IMR-90 (cell line): ENCODE measurements at regions not wholly inside any gene's neighbourhood (a gene's known extent, or its start where the extent isn't known, plus 50 kb on each side); places are given as distances from the start of the nearest gene placed in this dataset.

Source experiments
- ATAC-seq: fragments of 200-7000 bp; cut with Tn5 transposase; 2 replicates; pipeline ENCODE4 v1.9.1; 2020; ENCODE audit warnings: low read depth, mild to moderate bottlenecking, moderate library complexity
- BruUV-seq: library from RNA; stranded (reverse); fragments of 400-500 nt; replicated peaks from 2 replicates; lab custom pipeline; 2021; lab: Mats Ljungman, UMichigan
- CTCF ChIA-PET: fragments of 300-600 bp; formaldehyde crosslinking; extraction: SDS; loops from one replicate; lab custom pipeline; 2021; ENCODE audit warnings: antibody characterized with exemption; lab: Yijun Ruan, JAX
- POLR2A ChIA-PET: fragments of 300-600 bp; sonication (Branson Sonifier 250); formaldehyde crosslinking; loops from one replicate; lab custom pipeline; 2022; ENCODE audit warnings: antibody characterized with exemption; ENCODE audit not compliant: unreplicated experiment; lab: Charles Lee
- DNase-seq: peaks from one replicate; pipeline ENCODE4 v3.0.0; 2013
- H2AFZ ChIP-seq: replicated peaks from 2 replicates; pipeline ENCODE3; 2013; ENCODE audit warnings: low read length, mild to moderate bottlenecking; ENCODE audit not compliant: poor library complexity
- H2AK5ac ChIP-seq: 2 replicates; pipeline ENCODE4 v1.6.1; 2013; ENCODE audit warnings: low read depth, low read length, inconsistent platforms
- H2AK9ac ChIP-seq: replicated peaks from 2 replicates; pipeline ENCODE3; 2013; ENCODE audit warnings: mild to moderate bottlenecking, low read depth, low read length, moderate library complexity; ENCODE audit not compliant: poor library complexity
- H2BK120ac ChIP-seq: 2 replicates; pipeline ENCODE4 v1.6.1; 2013; ENCODE audit warnings: low read depth, low read length, inconsistent platforms
- H2BK15ac ChIP-seq: 3 replicates; pipeline ENCODE4 v1.6.1; 2013; ENCODE audit warnings: low read depth, low read length, inconsistent platforms
- H2BK20ac ChIP-seq: 2 replicates; pipeline ENCODE4 v1.6.1; 2013; ENCODE audit warnings: low read depth, mild to moderate bottlenecking, inconsistent platforms, low read length, moderate library complexity
- H2BK5ac ChIP-seq: 2 replicates; pipeline ENCODE4 v1.6.1; 2013; ENCODE audit warnings: mild to moderate bottlenecking, low read depth, low read length, inconsistent platforms; ENCODE audit not compliant: poor library complexity, severe bottlenecking
- H3K14ac ChIP-seq: replicated peaks from 2 replicates; pipeline ENCODE4 v1.6.1; 2013; ENCODE audit warnings: low read depth, low read length, inconsistent platforms
- H3K18ac ChIP-seq: 2 replicates; pipeline ENCODE4 v1.6.1; 2013; ENCODE audit warnings: low read depth, low read length, control low read depth
- H3K23ac ChIP-seq: 2 replicates; pipeline ENCODE4 v1.6.1; 2013; ENCODE audit warnings: low read depth, low read length, inconsistent platforms
- H3K27ac ChIP-seq: 2 replicates; pipeline ENCODE4 v1.5.1; 2013; ENCODE audit warnings: mild to moderate bottlenecking, control low read depth, low read length; ENCODE audit not compliant: insufficient read depth
- H3K27me3 ChIP-seq: 2 replicates; pipeline ENCODE4 v1.6.1; 2013; ENCODE audit warnings: low read length; ENCODE audit not compliant: control insufficient read depth, insufficient read depth
- H3K36me3 ChIP-seq: 2 replicates; pipeline ENCODE4 v1.6.1; 2013; ENCODE audit warnings: low read length, mixed read lengths; ENCODE audit not compliant: control insufficient read depth, insufficient read depth
- H3K4ac ChIP-seq: 2 replicates; pipeline ENCODE4 v1.6.1; 2013; ENCODE audit warnings: low read depth, low read length, inconsistent platforms
- H3K4me1 ChIP-seq: 2 replicates; pipeline ENCODE4 v1.6.1; 2013; ENCODE audit warnings: low read length, mixed read lengths; ENCODE audit not compliant: control insufficient read depth, insufficient read depth
- H3K4me2 ChIP-seq: 2 replicates; pipeline ENCODE4 v1.6.1; 2013; ENCODE audit warnings: low read depth, mild to moderate bottlenecking, control low read depth, low read length, moderate library complexity
- H3K4me3 ChIP-seq: 2 replicates; pipeline ENCODE4 v1.5.1; 2013; ENCODE audit warnings: low read depth, mild to moderate bottlenecking, control low read depth, low read length, moderate library complexity; ENCODE audit not compliant: insufficient read depth
- H3K56ac ChIP-seq: 2 replicates; pipeline ENCODE4 v1.6.1; 2013; ENCODE audit warnings: low read length, inconsistent platforms; ENCODE audit not compliant: insufficient read depth; ENCODE audit errors: extremely low read depth
- H3K79me1 ChIP-seq, 2 experiments: 2 replicates each; pipeline ENCODE4 v1.6.1; 2013; ENCODE audit warnings: low read length in 2 of 2, inconsistent platforms in 1 of 2, low read depth in 1 of 2
- H3K9ac ChIP-seq: 2 replicates; pipeline ENCODE4 v1.6.1; 2013; ENCODE audit warnings: low read depth, low read length, control low read depth
- H3K9me1 ChIP-seq: 2 replicates; pipeline ENCODE4 v1.6.1; 2013; ENCODE audit warnings: low read length, inconsistent platforms; ENCODE audit not compliant: insufficient read depth
- H3K9me3 ChIP-seq: 2 replicates; pipeline ENCODE4 v1.6.1; 2013; ENCODE audit warnings: low read length; ENCODE audit not compliant: control insufficient read depth, insufficient read depth
- H4K20me1 ChIP-seq: 2 replicates; pipeline ENCODE4 v1.6.1; 2013; ENCODE audit warnings: low read length, inconsistent platforms; ENCODE audit not compliant: insufficient read depth
- H4K5ac ChIP-seq: 2 replicates; pipeline ENCODE4 v1.6.1; 2013; ENCODE audit warnings: mild to moderate bottlenecking, low read depth, low read length, control low read depth
- H4K8ac ChIP-seq, 2 experiments: 2 replicates each; pipeline ENCODE4 v1.6.1; 2013; ENCODE audit warnings: low read depth in 2 of 2, low read length in 2 of 2, control low read depth in 1 of 2, inconsistent platforms in 1 of 2
- H4K91ac ChIP-seq: 2 replicates; pipeline ENCODE4 v1.6.1; 2013; ENCODE audit warnings: low read depth, low read length, inconsistent platforms; ENCODE audit not compliant: insufficient read depth
- BHLHE40 ChIP-seq: fragments of 150-350 bp; IDR thresholded peaks from 2 replicates; pipeline ENCODE4 v1.6.1; 2016; ENCODE audit warnings: mild to moderate bottlenecking, low read depth, low read length
- FOS ChIP-seq: fragments of 150-350 bp; IDR thresholded peaks from 2 replicates; pipeline ENCODE4 v1.6.1; 2016; ENCODE audit warnings: low read depth, low read length
- MAFK ChIP-seq: IDR thresholded peaks from 2 replicates; pipeline ENCODE4 v1.6.1; 2012; ENCODE audit warnings: low read depth, low read length, improper control_type of control experiment
- RCOR1 ChIP-seq: IDR thresholded peaks from 2 replicates; pipeline ENCODE4 v1.6.1; 2012; ENCODE audit warnings: mild to moderate bottlenecking, low read length, improper control_type of control experiment; ENCODE audit not compliant: insufficient replicate concordance
- SMC3 ChIP-seq: fragments of 150-350 bp; IDR thresholded peaks from 2 replicates; pipeline ENCODE4 v1.6.1; 2016; ENCODE audit warnings: low read depth, mild to moderate bottlenecking, antibody characterized with exemption, low read length, moderate library complexity
- WGBS, 2 experiments: methylation state at CpG; one replicate each; pipeline versions ENCODE4 v1.1.5 to v1.1.7; 2013; ENCODE audit warnings: missing lambda C conversion rate in 2 of 2; ENCODE audit not compliant: insufficient read length in 1 of 2; ENCODE audit errors: extremely low coverage in 2 of 2; 5-methylcytosine and 5-hydroxymethylcytosine counted together
- dilution Hi-C: fragments of 300-500 bp; cut with HindIII; formaldehyde crosslinking; loops from one replicate; pipeline ENCODE4 v1.14.3; 2018; ENCODE audit warnings: low sequenced_read_pairs; ENCODE audit not compliant: unreplicated experiment
- in situ Hi-C: fragments of 300-500 bp; cut with MboI; formaldehyde crosslinking; loops from 3 replicates; pipeline ENCODE4 v1.14.3; 2019; ENCODE audit warnings: low sequenced_read_pairs, inconsistent platforms, mixed read lengths
- intact Hi-C: fragments of 100-400 bp; cut with micrococcal nuclease; formaldehyde crosslinking; loops from 2 replicates; pipeline ENCODE4 v1.10.0; 2022
- TF ChIP-seq, protein P1 (sequence below): conservative IDR thresholded peaks from 2 replicates; pipeline ENCODE4 v1.5.1; 2012; ENCODE audit warnings: mild to moderate bottlenecking, low read depth, low read length, improper control_type of control experiment
- TF ChIP-seq, protein P2 (sequence below): fragments of 150-350 bp; IDR thresholded peaks from 2 replicates; pipeline ENCODE4 v1.6.1; 2017; ENCODE audit warnings: mild to moderate bottlenecking, antibody characterized with exemption, low read length, low read depth

DNA sequence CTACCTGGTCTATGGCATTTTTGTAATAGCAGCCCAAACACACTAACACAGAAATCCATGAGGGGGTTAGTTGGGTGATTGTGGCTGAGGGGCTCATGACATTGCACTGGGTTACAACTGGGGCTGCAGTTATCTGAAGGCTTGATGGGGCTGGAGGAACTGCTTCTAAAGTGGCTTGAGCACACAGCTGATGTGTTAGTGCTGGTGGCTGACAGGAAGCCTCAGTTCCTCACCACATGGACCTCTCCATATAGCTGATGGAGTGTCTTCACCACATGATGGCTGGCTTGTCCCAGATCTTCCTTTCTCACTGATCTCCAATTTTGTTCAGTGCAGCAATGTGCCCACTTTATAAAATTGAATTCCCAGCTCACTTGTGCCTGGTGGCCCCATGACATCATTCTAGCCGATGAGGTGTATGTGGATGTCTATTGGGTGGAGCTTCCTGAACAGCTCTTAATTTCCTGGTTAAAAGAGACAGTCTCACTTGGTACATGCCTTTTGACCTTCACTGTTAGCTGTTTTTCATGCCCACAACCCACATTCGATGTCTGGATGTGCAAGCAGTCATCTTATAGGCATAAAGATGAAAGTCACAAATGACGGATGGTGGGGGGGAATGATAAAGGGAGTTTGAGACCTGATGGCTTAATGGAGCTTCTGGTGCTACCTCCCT, 166.9 kb upstream of the BMPER start:
- Histone ChIP-seq H2BK5ac (no peak overlapping the region), H3K4me3 (no peak overlapping the region), H2BK120ac (no peak overlapping the region), H3K9me1 (peaks cover 7% of the 10 kb centered on the region; the same call in 1 of the 2 replicates), H3K9me3 (no peaks in the 10 kb centered on the region), H3K9ac (no peak overlapping the region), H3K4ac (no peak overlapping the region), H3K27me3 (0 out of 2 replicates have a peak, but pooled peaks cover 3% of the 10 kb centered on the region), H3K56ac (no peak overlapping the region), H2BK20ac (no peak overlapping the region), H4K8ac (no peak overlapping the region), H3K18ac (no peak overlapping the region), H4K91ac (no peak overlapping the region), H3K36me3 (no peaks in the 10 kb centered on the region), H3K4me1 (peaks cover 10% of the 10 kb centered on the region), H4K5ac (no peak overlapping the region), H3K4me2 (no peak overlapping the region), H3K79me1 (no peaks in the 10 kb centered on the region), H2AK5ac (no peak overlapping the region), H3K23ac (no peak overlapping the region), H4K20me1 (no peaks in the 10 kb centered on the region), H3K27ac (no peak overlapping the region), H2BK15ac (no peak overlapping the region), H2AK9ac (no peak overlapping the region), H3K14ac (no peak overlapping the region), H2AFZ (no peak overlapping the region)
- dilution Hi-C loops: no loop called here
- no TSS peak for BruUV-seq
- ChIA-PET CTCF (no interaction called here), POLR2A (no interaction called here)
- ATAC-seq (no peak), DNase-seq (no peak)
- WGBS, 2 experiments: no CpG with 5 or more reads among the region's 3 CpGs
- intact Hi-C loops: no loop called here
- in situ Hi-C loops: no loop called here
- TF ChIP-seq SMC3 (no peak), FOS (no peak), BHLHE40 (no peak), RCOR1 (no peak), MAFK (no peak)
- TF ChIP-seq, protein P1, sequence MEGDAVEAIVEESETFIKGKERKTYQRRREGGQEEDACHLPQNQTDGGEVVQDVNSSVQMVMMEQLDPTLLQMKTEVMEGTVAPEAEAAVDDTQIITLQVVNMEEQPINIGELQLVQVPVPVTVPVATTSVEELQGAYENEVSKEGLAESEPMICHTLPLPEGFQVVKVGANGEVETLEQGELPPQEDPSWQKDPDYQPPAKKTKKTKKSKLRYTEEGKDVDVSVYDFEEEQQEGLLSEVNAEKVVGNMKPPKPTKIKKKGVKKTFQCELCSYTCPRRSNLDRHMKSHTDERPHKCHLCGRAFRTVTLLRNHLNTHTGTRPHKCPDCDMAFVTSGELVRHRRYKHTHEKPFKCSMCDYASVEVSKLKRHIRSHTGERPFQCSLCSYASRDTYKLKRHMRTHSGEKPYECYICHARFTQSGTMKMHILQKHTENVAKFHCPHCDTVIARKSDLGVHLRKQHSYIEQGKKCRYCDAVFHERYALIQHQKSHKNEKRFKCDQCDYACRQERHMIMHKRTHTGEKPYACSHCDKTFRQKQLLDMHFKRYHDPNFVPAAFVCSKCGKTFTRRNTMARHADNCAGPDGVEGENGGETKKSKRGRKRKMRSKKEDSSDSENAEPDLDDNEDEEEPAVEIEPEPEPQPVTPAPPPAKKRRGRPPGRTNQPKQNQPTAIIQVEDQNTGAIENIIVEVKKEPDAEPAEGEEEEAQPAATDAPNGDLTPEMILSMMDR: no peak
- TF ChIP-seq, protein P2, sequence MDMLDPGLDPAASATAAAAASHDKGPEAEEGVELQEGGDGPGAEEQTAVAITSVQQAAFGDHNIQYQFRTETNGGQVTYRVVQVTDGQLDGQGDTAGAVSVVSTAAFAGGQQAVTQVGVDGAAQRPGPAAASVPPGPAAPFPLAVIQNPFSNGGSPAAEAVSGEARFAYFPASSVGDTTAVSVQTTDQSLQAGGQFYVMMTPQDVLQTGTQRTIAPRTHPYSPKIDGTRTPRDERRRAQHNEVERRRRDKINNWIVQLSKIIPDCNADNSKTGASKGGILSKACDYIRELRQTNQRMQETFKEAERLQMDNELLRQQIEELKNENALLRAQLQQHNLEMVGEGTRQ: no peak
